CD4-positive, alpha-beta T cell treated with Interleukin-17A for 1 hour (primary cell): ENCODE measurements at regions not wholly inside any gene's neighbourhood (a gene's known extent, or its start where the extent isn't known, plus 50 kb on each side); places are given as distances from the start of the nearest gene placed in this dataset.

ENCODE experiments used
- DNase-seq: peaks from one replicate; pipeline ENCODE4 v3.0.0-alpha.2; 2020

- no peak for DNase-seq
Measured at GRCh38 chr3:72060447-72061034, 275.6 kb upstream of the PROK2 start.

DNA sequence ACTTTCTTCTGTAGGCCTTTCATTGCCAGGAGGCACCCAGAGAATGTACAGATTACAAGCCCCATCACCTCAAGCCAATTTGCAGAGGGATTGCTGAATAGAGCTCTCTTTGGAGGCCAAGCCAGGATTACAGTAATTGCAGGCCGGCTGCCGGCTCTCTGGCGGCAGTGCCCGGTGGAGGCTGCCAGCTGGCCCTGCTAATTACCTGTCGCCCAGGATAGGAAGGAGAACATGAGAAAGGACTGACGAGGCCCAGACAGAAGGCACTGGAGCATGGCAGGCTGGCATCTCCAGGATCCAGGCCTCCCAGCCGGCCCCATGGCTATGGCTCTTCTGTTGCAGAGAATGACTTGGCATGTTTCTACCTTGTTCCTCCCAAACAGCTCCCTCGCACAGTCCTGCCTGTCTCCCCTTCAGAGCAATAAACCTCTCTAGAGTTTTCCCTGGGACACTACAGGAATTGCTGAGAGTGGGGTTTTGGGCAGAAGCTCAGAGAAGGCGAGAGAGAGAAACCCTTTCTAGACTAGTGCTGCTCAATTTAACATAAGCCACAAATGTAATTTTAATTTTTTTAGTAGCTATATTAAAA is 273.6 kb upstream of the PROK2 start:
- DNase-seq = no peak

- DNase-seq = no peak
Measured at GRCh38 chr3:72055436-72055835, 270.5 kb upstream of the PROK2 start.

DNA sequence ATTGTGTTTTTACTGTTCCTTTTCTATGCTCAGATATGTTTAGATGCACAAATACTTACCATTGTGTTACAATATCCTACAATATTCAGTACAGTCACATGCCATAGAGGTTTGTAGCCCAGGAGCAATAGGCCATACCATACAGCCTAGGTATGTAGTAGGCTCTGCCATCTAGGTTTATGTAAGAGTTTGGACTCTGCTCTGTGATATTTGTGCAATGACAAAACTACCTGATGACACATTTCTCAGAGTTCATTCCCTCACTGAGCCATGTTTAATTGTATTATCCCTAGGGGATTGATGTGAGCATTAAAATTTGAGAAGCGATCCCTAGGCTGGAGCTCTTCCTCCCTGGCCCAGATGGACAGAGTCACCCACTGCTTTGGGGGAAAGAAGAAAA is 270.0 kb upstream of the PROK2 start:
- no peak for DNase-seq

- no peak for DNase-seq
Measured at GRCh38 chr3:72052841-72053409, 268.0 kb upstream of the PROK2 start.

DNA sequence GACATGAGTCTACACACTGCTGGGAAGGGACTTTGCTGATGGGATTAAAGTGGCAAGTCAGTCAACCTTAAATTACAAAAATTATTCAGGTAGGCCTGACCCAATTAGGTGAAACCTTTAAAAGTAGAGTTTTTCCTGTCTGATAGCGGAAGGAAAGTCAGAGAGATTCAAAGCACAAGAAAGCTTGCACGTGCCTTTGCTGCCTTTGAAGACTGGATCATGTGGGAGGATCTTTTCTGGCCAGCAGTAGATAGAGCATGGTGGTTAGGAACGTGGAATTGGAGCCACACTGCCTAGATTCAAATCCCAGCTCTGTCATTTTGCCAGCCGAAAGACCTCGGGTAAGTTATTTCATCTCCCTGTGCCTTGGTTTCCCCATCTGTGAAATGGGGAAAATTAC is 265.8 kb upstream of the PROK2 start:
- DNase-seq = no peak

- no peak for DNase-seq
Measured at GRCh38 chr3:72050048-72050632, 265.2 kb upstream of the PROK2 start.

DNA sequence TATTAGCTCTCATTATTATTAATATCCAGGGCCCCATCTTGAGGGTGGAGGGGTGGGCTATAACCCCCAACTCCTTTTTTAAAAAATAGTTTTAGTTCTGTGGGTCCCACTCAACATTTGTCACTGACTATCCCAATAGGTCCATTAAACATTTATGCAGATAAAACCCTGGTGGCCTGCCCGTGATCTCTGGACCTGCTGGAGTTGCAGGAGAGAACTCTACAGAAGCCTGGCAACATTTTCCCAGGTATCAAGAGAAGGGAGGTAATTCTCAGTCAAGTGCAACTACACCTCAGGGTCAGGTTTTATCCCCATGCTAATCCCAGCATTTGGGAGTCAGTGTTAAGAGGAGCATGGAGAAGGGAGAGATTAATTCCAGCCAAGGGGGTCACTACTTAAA is 264.4 kb upstream of the PROK2 start:
- no peak for DNase-seq

- DNase-seq = no peak
Measured at GRCh38 chr3:72048873-72049272, 263.9 kb upstream of the PROK2 start.

GRCh38 chr3:72047221-72047871 is 262.4 kb upstream of the PROK2 start:
- DNase-seq = no peak

DNA sequence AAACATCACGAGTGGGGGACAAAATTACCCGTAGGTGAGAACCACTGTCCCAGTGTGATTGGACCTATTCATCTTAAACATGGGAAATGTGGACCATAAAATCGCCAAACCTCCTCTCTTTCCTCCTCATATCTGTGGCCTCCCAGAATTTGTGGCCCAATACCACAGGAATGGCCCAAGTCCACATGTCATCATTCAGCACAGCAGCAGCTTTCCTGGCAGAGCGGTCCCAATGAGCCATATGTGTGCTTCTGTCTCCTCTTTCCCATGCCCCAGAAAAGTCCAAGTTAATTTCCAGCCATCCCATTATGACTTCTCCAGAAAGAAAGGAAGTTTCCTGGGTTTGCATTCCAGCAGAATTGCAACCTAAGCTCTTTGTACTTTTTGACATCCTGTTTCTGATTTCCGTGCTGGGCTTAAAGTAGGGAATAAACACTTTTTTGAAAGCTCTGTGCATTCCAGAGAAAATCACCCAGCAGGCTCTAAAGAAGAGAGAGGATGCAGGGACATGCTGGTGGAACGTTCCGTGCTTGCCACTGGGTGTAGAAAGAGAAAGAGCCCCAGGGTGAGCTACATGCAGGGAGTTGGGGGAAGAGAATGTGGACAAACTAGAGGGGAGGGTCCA is 259.4 kb upstream of the PROK2 start:
- DNase-seq = no peak

DNA sequence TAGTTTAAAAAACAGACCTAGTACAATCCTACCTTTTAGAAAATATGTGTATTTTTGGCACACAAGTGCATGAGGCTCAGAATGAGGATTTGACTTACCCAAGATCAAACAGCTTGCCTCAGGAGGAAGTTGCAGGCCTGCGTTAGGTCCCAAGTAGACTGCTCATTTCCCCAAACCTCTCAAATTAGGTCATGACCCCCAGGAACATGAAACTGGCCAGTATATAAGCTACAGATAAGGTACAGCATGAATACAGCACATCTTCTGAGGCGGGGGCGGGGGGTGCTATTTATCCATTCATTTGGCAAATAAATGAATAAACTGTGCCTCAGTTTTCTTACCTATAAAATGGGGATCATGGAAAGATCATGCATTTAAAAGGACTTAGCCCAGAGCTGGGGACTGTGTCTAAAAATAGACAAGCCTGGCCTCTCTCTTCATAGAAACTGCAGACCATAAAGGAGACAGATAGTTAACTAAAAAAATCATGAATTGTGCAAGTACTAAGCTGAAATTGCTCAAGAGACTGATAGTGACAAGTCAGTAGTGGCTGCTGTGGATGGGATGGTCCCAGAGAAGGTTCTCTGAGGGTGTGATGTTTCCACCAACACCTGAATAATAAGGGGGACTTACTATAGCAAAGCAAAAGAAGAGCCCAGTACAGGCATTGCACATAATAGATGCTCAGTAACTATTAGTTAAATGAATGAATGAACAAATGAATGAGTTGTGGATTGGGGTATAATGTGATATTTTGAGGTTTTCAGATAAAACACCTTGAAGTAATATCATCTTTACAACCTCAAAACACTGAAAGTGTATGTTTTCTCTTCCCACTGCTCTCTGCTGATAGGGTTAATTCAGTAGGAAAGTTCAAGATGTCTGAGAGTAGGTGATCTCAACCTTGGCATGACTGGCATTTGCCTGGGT is 258.5 kb upstream of the PROK2 start:
- no peak for DNase-seq

DNA sequence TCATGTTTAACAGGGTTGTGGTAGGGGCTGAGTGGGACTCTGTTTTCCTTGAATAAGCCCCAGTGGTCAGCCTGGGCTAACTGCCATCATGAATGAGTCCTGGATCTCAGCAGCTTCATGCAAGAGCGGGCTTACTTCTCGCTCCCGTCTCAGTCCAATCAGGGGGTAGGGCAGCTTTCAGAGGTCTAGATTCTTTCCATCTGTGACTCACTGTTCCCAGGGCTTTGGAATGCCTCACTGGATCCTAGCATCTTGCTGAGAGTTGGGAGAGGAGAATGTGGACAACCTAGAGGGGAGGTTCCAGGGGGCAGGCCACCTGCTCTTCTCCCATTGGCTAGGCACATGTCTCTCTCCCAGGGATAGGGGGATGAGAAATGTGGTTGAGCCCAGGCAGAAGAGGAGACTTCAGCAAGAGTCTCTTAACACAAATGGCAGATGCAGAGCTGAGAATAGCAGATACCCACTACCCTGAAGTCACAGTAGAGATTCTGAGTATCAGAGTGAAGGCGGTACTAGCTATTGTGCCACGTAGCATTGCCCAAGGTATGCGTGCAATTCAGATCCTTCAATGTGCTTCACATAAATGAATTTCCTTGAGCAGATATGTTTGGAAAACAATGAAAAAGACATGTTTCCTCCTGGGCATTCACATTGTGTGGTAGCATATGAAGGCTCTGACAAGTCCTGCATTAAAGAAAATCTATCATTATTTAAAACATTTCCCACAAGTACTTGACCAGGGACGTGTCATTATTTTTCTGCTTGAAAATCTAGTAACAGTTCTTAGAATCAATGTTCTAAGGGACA is 257.7 kb upstream of the PROK2 start:
- DNase-seq = no peak

GRCh38 chr3:72041511-72041910 is 256.6 kb upstream of the PROK2 start:
- DNase-seq = no peak

DNA sequence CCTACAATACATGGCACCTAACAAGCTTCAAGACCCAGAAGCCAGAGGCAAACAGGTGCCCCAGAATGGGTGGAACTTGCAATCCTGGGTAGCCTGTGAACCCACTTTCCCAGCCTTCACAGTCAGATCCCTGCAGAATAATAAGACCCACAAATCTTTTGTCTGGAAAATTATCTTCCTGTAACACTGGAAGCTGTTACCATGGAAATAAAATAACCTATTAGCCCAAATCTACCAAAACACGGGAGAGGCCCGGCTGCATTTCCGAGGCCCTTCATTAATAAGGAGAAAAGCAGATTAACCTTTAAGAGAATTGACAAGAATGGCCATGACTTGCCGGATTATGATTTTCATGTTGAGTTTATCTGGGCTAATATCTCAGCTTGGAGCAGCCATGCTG is 256.1 kb upstream of the PROK2 start:
- no peak for DNase-seq

- DNase-seq = no peak
Measured at GRCh38 chr3:72039677-72040076, 254.7 kb upstream of the PROK2 start.

- DNase-seq = no peak
Measured at GRCh38 chr3:72036899-72037298, 252.0 kb upstream of the PROK2 start.

DNA sequence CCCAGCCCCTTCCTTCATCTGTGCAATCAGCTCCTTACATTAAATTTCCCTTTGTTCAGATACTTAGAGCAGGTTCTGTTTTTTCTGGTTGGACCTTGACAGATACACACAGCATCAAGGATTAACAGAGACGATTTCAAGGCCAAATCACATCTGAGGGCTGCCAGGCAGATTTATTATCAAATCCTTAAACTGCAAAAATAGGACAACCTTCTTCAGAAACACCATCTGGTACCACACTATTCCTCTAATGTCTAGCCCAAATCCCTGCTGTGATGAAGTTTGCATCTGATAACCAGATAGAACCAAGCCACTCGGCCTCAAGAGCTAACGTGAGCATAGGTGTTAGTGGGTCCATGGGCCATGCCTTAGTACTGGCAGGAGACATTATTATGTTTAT is 250.7 kb upstream of the PROK2 start:
- no peak for DNase-seq

- DNase-seq = no peak
Measured at GRCh38 chr3:72034986-72035385, 250.0 kb upstream of the PROK2 start.

- no peak for DNase-seq
Measured at GRCh38 chr3:72033666-72034428, 248.9 kb upstream of the PROK2 start.
